ENCODE measurements at regions not wholly inside any gene's neighbourhood (a gene's known extent, or its start where the extent isn't known, plus 50 kb on each side); places are given as distances from the start of the nearest gene placed in this dataset.

- no peaks in the 10 kb centered on the region for H3K4me1 ChIP-seq
- intact Hi-C loops (cut with DNase I) = no loop called here
- peak in 2 of 4 donors; percentile 18 to 33 for ATAC-seq
- 30% methylated on average over 3 of the region's 3 CpGs for WGBS (ENCODE audit: insufficient coverage, low coverage, low lambda C conversion rate, missing lambda C conversion rate)
- H3K9me3 ChIP-seq = no peaks in the 10 kb centered on the region
- no peaks in the 10 kb centered on the region for H3K27me3 ChIP-seq
- no peak for TF ChIP-seq POLR2A (IDR thresholded peaks at IDR 0.05)
- no peak for TF ChIP-seq CTCF (IDR thresholded peaks at IDR 0.05)
- H3K27ac ChIP-seq = no peak overlapping the region
- DNase-seq = no peak
- H3K4me3 ChIP-seq = no peak overlapping the region
- no peaks in the 10 kb centered on the region for H3K36me3 ChIP-seq
Observed at GRCh38 chr10:61839916-61840315, 61.6 kb upstream of the ARID5B start.

GRCh38 chr10:61840403-61840802 lies 61.1 kb upstream of the ARID5B start:
- no peak for DNase-seq
- Histone ChIP-seq H3K4me1 (no peaks in the 10 kb centered on the region), H3K27ac (no peak overlapping the region), H3K4me3 (no peak overlapping the region), H3K27me3 (no peaks in the 10 kb centered on the region), H3K36me3 (no peaks in the 10 kb centered on the region), H3K9me3 (no peaks in the 10 kb centered on the region)
- no peak for ATAC-seq
- no peak for TF ChIP-seq CTCF (IDR thresholded peaks at IDR 0.05)
- TF ChIP-seq POLR2A (IDR thresholded peaks at IDR 0.05) = no peak
- WGBS (ENCODE audit: insufficient coverage, low coverage, low lambda C conversion rate, missing lambda C conversion rate) = 95% methylated on average over 4 of the region's 4 CpGs
- intact Hi-C loops (cut with DNase I) = no loop called here

- no peaks in the 10 kb centered on the region for H3K36me3 ChIP-seq
- H3K4me3 ChIP-seq = no peak overlapping the region
- H3K27ac ChIP-seq = no peak overlapping the region
- ATAC-seq (no peak), DNase-seq (no peak)
- intact Hi-C loops (cut with DNase I) = no loop called here
- no peak for TF ChIP-seq POLR2A (IDR thresholded peaks at IDR 0.05)
- no peak for TF ChIP-seq CTCF (IDR thresholded peaks at IDR 0.05)
- no peaks in the 10 kb centered on the region for H3K4me1 ChIP-seq
- no peaks in the 10 kb centered on the region for H3K9me3 ChIP-seq
- H3K27me3 ChIP-seq = no peaks in the 10 kb centered on the region
Observed at GRCh38 chr10:61841338-61841875, 60.1 kb upstream of the ARID5B start.

GRCh38 chr10:61842755-61843497 lies 58.6 kb upstream of the ARID5B start:
- H3K4me1 ChIP-seq = no peaks in the 10 kb centered on the region
- no peak overlapping the region for H3K4me3 ChIP-seq
- H3K27ac ChIP-seq = no peak overlapping the region
- intact Hi-C loops (cut with DNase I) = no loop called here
- no peak for ATAC-seq
- TF ChIP-seq CTCF (IDR thresholded peaks at IDR 0.05) = no peak
- TF ChIP-seq POLR2A (IDR thresholded peaks at IDR 0.05) = no peak
- no peaks in the 10 kb centered on the region for H3K36me3 ChIP-seq
- DNase-seq = no peak
- no peaks in the 10 kb centered on the region for H3K9me3 ChIP-seq
- 85% methylated on average over 4 of the region's 4 CpGs for WGBS (ENCODE audit: insufficient coverage, low coverage, low lambda C conversion rate, missing lambda C conversion rate)
- H3K27me3 ChIP-seq = no peaks in the 10 kb centered on the region

All from right lobe of liver (tissue), 6 donors.